Hematopoietic multipotent progenitor cell (in vitro differentiated cells): ENCODE measurements at regions not wholly inside any gene's neighbourhood (a gene's known extent, or its start where the extent isn't known, plus 50 kb on each side); places are given as distances from the start of the nearest gene placed in this dataset.

ENCODE experiments used
- DNase-seq, 3 donors: peaks; one replicate each; pipeline ENCODE4 v3.0.0-alpha.2; 2011 to 2015; ENCODE audit warnings: low read depth in 2 of 3, low spot score in 2 of 3

DNA sequence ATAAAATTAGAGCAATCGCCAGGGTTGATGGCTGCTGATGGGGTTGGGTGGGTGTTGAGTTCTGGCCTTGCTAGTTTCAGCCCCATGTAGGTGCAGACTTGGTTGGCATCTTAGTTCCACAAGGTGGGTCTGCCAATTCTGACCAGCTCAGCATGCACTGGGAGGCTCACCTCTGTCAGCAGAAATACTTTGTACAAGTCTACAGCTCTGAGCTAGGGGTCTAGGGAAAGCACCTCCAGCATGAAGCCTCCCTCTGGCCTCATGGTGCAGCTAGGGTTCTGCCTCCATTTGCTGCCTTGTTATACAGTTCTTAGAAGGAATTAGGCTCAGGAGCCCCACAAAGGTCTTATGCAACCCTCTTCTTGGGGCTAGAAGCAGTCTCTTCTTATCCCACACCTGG is 278.9 kb upstream of the HDAC4 start:
- no peak for DNase-seq

GRCh38 chr2:239678666-239679296 is 278.0 kb upstream of the HDAC4 start:
- no peak for DNase-seq

DNA sequence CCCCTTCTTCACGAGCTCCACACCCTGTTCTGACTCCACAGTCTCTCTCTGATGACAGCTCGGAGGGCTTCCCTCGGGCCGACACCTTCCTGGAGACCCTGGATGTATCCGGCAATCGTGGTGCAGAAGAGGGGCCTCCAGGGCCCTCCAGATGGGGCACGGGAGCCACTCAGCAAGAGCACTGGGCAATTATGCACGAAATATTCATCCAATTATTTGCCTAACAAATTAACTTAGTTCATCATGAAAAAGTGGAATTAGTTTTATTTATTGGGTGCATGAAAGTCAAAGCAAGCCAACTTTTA is 277.3 kb upstream of the HDAC4 start:
- DNase-seq: no peak

GRCh38 chr2:239677453-239678185 is 276.8 kb upstream of the HDAC4 start:
- DNase-seq: no peak

DNA sequence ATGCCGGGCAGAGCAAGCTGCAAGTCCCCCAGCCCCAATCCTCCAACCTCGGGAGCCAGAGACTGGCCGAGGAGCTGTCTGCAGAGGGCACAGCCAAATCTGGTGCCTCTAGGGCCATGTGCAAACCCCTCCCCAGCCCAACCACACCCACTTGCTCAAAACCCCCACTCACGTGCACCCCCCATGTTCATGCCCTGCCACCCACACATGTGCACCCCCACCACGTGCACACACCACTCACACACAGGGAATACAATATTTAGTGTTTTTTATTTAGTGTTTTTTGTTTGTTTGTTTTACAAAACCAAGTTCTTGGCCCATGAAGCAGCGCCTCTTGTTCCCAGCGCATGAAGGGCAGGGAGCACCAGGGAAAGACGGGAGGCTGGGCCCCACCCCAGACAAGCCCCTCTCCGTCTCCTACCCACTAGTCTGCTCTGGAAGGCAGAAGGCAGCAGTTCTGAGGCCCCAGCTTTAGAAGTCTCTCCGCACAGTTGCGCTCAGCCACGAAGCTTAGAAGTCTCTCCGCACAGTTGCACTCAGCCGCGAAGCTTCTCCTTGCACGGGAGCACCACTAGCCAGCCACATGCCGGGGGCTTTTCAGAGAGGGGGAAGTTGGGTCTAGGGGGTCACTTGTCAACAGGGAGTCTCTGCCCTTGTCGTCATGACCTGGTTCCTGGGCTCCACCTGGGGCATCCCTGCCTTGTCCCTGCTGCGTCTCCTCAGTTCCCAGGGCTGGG is 276.1 kb upstream of the HDAC4 start:
- DNase-seq: no peak

GRCh38 chr2:239675826-239676715 is 275.3 kb upstream of the HDAC4 start:
- no peak for DNase-seq

DNA sequence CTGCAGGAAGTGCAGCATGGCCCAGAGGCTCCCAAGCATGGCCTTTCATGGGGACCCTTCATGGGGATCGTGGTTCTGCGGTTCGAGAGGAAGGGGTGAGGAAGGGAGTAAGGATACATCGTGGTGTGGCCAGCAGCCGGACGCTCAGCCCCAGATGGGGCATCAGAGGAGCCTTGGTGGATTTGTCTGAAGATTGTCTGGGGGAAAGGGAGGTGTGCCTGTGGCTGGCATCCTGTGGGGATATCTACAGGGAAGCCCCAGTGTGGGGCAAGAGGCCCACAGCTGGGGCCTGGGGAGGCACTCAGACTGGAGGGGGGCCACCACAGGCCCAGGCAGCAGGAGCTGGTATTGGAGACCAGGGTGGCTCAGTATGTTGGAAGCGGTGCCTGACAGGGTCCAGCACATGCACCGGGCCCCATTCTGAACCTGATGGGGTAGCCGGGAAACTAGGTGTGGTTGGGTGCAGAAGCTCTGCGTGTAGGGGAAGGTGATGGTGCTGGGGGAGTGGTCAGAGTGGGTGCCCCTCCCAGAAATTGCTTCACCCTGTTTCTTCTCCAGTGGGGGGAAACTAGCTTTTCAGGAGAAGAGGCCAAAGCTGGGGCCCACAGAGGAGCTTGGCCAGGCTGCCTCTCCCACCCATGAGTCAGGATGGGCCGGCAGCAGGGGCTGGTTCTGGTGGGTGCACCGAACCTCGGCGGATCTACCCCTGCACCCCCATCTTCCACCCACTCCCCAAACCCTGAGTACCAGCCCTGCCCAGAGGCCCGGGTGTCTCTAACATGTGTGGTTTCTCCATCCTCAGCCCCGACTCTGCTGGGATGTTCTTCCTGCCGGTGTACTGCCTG is 274.4 kb upstream of the HDAC4 start:
- no peak for DNase-seq

GRCh38 chr2:239674101-239674980 is 273.5 kb upstream of the HDAC4 start:
- DNase-seq: no peak

GRCh38 chr2:239673641-239674040 is 272.8 kb upstream of the HDAC4 start:
- no peak for DNase-seq

- no peak for DNase-seq
Observed at GRCh38 chr2:239671916-239672849, 271.4 kb upstream of the HDAC4 start.

GRCh38 chr2:239671471-239671870 is 270.7 kb upstream of the HDAC4 start:
- no peak for DNase-seq

DNA sequence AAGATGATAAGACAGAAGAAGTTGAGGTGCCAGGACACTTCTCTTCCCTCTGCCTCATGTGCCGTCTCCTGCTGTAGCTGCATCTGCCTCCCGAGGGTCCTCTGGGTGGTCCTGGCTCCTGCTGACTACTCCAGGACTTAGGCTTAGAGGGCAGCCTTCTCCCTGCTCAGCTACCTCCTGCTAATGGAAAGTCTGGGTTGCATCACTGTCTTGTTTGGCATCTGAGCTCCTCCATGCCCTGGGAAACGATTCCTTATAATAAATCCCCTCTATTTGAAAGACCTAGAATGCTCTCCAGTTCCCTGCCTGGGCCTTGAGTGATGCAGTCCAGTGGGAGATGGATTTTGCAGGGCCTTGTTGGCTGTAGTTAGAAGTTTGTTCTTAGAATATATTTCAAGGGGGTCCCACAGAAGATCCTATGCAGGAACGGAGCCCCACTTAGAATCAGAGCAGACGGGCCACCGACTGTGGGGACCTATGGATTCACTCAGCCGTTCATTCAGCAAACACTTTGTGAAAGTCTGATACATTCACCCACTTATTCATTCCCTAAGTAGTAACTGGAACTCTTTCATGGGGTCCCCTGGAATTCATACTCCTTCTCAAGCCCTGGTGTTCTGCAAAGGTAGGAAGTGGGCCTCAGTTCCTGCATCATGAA is 269.8 kb upstream of the HDAC4 start:
- DNase-seq: no peak

DNA sequence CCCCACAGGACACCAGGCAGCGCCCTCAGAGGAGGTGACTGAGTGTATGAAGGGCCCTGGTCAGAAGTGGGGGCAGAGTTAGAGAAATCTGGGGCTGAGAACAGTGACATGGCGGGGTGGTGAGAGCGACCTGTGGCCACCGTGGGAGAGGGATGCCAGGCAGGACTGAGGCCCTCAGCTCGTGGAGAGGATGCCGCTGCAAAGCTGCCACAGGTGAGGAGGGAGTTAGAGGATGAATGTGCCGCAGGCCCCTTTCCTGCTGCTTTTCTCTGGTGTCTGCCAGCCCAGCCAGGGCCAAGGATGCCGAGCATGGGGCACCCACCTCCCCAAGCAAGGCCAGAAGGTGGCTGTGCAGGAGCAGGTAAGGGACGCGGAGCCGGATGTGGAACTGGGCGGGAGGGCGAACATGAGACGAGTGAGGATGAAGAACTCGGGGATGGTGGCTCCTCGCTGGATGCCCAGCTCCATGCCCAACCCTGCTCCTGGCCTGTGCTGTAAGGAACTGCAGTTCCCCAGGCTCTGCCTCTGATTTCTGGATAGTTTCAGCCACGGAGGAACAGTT is 269.2 kb upstream of the HDAC4 start:
- DNase-seq: no peak

DNA sequence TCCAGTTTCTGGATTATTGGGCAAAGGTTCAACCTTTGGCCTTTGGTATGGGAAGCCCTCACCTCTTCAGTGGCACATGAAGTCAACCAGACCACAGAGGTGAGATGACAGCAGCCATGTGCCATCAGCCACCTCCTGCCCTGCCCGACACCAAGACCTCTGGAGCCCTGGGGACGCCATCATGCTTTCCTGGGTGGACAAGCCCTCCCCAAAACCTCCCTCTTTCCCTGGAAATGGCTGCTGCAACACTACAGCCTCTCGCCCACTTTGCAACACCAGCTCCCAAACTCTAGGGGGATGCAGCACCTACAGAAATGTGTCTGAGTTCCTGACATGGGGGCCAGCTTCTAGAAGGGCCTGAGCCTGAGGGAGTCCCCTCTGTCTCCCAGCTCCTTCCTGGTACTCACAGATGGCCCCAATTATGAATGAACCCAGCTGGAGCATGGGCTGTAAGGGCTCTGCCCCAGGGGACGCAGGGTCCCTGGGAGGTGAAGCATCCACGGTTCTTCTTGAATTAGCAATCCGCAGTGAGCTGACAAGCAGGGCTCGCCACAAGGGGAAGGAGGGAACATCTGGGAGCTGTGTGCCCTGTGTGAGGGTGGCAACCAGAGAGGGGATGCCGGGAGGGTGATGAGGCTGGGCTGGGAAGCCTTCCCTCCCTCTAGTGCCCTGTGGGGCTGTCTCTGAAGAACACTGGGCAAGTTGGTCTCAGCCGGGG is 268.5 kb upstream of the HDAC4 start:
- no peak for DNase-seq

DNA sequence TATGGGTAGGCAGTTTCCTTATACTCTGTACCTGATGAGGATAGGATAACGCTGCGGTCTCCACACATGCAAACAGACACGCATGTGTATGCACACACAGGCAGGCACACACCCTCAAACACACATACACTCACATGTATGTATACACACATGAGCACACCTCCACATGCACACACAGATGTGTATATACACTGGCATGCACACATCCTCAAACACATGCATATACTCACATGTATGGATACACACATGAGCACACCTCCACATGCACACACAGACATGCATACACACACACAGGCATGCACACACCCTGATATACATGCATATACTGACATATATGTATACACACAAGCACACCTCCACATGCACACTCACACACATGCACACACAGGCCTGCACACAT is 267.8 kb upstream of the HDAC4 start:
- no peak for DNase-seq

DNA sequence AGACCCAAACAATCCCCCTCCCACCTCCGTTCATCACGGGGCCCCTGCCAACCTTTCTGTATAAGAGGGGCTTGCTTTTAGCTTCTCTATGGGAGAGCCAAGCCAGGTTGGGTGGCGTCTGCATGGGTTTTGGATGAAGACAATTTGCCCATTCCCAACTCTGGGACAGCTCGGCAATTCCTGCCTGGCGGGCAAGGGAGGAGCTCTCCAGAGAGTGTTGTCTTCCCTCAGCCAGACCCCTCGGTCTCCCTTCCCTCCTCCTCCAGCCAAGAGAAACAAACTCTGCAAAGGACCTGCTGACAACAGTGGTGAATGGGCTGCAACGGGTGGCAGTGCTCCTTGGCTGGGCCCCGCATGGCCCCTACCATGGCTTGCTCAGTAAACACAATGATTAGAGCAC is 267.2 kb upstream of the HDAC4 start:
- no peak for DNase-seq
